SK-N-SH (cell line): ENCODE measurements at regions not wholly inside any gene's neighbourhood (a gene's known extent, or its start where the extent isn't known, plus 50 kb on each side); places are given as distances from the start of the nearest gene placed in this dataset.

Experiments used
- CTCF ChIA-PET: fragments of 300-600, 350-600 bp; formaldehyde crosslinking; extraction: SDS; loops from one replicate; lab custom pipeline; 2021; lab: Yijun Ruan, JAX
- POLR2A ChIA-PET: fragments of 350-600 bp; sonication (Branson Sonifier 250); formaldehyde crosslinking; extraction: SDS; loops from one replicate; lab custom pipeline; 2020; ENCODE audit warnings: antibody characterized with exemption, inconsistent platforms; lab: Yijun Ruan, JAX
- DNase-seq: peaks from one replicate; pipeline ENCODE4 v3.0.0; 2012
- H2AFZ ChIP-seq: fragments of 200-600 bp; sonication (generic); 2 replicates; pipeline ENCODE4 v1.8.1; 2016; ENCODE audit warnings: antibody characterized with exemption, mild to moderate bottlenecking, low read depth
- H3F3A ChIP-seq: fragments of 200-600 bp; sonication (generic); replicated peaks from 2 replicates; pipeline ENCODE3; 2016; ENCODE audit warnings: antibody characterized with exemption, mild to moderate bottlenecking; ENCODE audit not compliant: insufficient read depth
- H3K27ac ChIP-seq, 2 experiments: fragments of 200-500 bp in 1 of 2; fragments of 200-600 bp in 1 of 2; sonication (Bioruptor generic) in 1 of 2; sonication (generic), shearing (Covaris generic) in 1 of 2; 2 replicates each; pipeline versions ENCODE4 v1.5.1 to v1.6.1; 2014 to 2016; ENCODE audit warnings: low read depth in 2 of 2, inconsistent platforms in 1 of 2, low read length in 1 of 2, mild to moderate bottlenecking in 1 of 2, mixed read lengths in 1 of 2
- H3K27me3 ChIP-seq: fragments of 200-600 bp; sonication (generic), shearing (Covaris generic); 2 replicates; pipeline ENCODE4 v1.6.1; 2016; ENCODE audit warnings: mixed run types; ENCODE audit not compliant: insufficient read depth
- H3K36me3 ChIP-seq, 2 experiments: fragments of 200-500 bp in 1 of 2; fragments of 200-600 bp in 1 of 2; sonication (Bioruptor generic) in 1 of 2; sonication (generic) in 1 of 2; replicated peaks in 1 of 2; 2 replicates each; pipeline versions ENCODE3 to v1.5.1; 2014 to 2016; ENCODE audit warnings: low read length in 1 of 2, mild to moderate bottlenecking in 1 of 2; ENCODE audit not compliant: insufficient read depth in 2 of 2, control insufficient read depth in 1 of 2
- H3K4me1 ChIP-seq, 2 experiments: fragments of 200-500 bp in 1 of 2; fragments of 200-600 bp in 1 of 2; sonication (Bioruptor generic) in 1 of 2; sonication (generic), shearing (Covaris generic) in 1 of 2; 2 replicates each; pipeline versions ENCODE4 v1.5.1 to v1.6.1; 2014 to 2016; ENCODE audit warnings: low read depth in 1 of 2, low read length in 1 of 2, mixed run types in 1 of 2; ENCODE audit not compliant: insufficient read depth in 2 of 2, control insufficient read depth in 1 of 2
- H3K4me2 ChIP-seq: fragments of 200-600 bp; sonication (generic), shearing (Covaris generic); 2 replicates; pipeline ENCODE4 v1.6.1; 2017; ENCODE audit warnings: mixed run types
- H3K4me3 ChIP-seq, 2 experiments: fragments of 200-500 bp in 1 of 2; fragments of 200-600 bp in 1 of 2; sonication (Bioruptor generic) in 1 of 2; sonication (generic), shearing (Covaris generic) in 1 of 2; 2 replicates each; pipeline versions ENCODE4 v1.5.1 to v1.8.1; 2014 to 2016; ENCODE audit warnings: low read depth in 2 of 2, inconsistent platforms in 1 of 2, low read length in 1 of 2, mild to moderate bottlenecking in 1 of 2, mixed read lengths in 1 of 2, moderate library complexity in 1 of 2
- H3K79me2 ChIP-seq: fragments of 200-600 bp; sonication (generic); 2 replicates; pipeline ENCODE4 v1.8.1; 2017; ENCODE audit warnings: mild to moderate bottlenecking; ENCODE audit not compliant: insufficient read depth
- H3K9ac ChIP-seq: fragments of 200-600 bp; sonication (generic); 2 replicates; pipeline ENCODE4 v1.6.1; 2017; ENCODE audit warnings: mixed run types
- H3K9me2 ChIP-seq: fragments of 200-600 bp; sonication (generic); 2 replicates; pipeline ENCODE4 v1.6.1; 2017; ENCODE audit warnings: mixed run types
- H3K9me3 ChIP-seq: fragments of 200-600 bp; sonication (generic); 2 replicates; pipeline ENCODE4 v1.6.1; 2017; ENCODE audit warnings: mixed run types, mild to moderate bottlenecking, moderate library complexity
- H4K20me1 ChIP-seq: fragments of 200-600 bp; sonication (generic); 2 replicates; pipeline ENCODE4 v1.6.1; 2017; ENCODE audit warnings: mild to moderate bottlenecking, mixed run types; ENCODE audit not compliant: insufficient read depth
- EP300 ChIP-seq, 2 experiments: IDR thresholded peaks; 2 replicates each; pipeline versions ENCODE4 v1.4.0 to v1.6.1; 2012; ENCODE audit warnings: borderline replicate concordance in 1 of 2, low read depth in 1 of 2, low read length in 1 of 2
- FOSL2 ChIP-seq: IDR thresholded peaks from 2 replicates; pipeline ENCODE4 v1.4.0; 2012; ENCODE audit warnings: low read depth, mild to moderate bottlenecking, moderate library complexity, borderline replicate concordance
- FOXJ3 ChIP-seq: sonication (generic); formaldehyde crosslinking; IDR thresholded peaks from 2 replicates; pipeline ENCODE4 v1.5.1; 2020; ENCODE audit warnings: mild to moderate bottlenecking, missing genetic modification reagents
- FOXM1 ChIP-seq: IDR thresholded peaks from 2 replicates; pipeline ENCODE4 v1.4.0; 2012; ENCODE audit warnings: low read depth, mild to moderate bottlenecking
- GATA2 ChIP-seq: sonication (generic); formaldehyde crosslinking; IDR thresholded peaks from 2 replicates; pipeline ENCODE4 v1.5.0; 2020; ENCODE audit warnings: mild to moderate bottlenecking, missing genetic modification reagents
- MEF2A ChIP-seq: IDR thresholded peaks from 2 replicates; pipeline ENCODE4 v1.4.0; 2012; ENCODE audit warnings: low read depth, borderline replicate concordance
- NFIC ChIP-seq: IDR thresholded peaks from 2 replicates; pipeline ENCODE4 v1.4.0; 2012; ENCODE audit warnings: borderline replicate concordance
- POLR2AphosphoS5 ChIP-seq: IDR thresholded peaks from 2 replicates; pipeline ENCODE4 v1.6.1; 2012; ENCODE audit warnings: low read depth, low read length
- RAD21 ChIP-seq: IDR thresholded peaks from 2 replicates; pipeline ENCODE4 v1.6.1; 2012; ENCODE audit warnings: mild to moderate bottlenecking, low read length
- RCOR1 ChIP-seq: fragments of 150-350 bp; IDR thresholded peaks from 2 replicates; pipeline ENCODE4 v1.6.1; 2017; ENCODE audit warnings: antibody characterized with exemption, low read length
- WGBS: methylation state at CpG from one replicate; pipeline ENCODE4 v1.1.6; 2017; ENCODE audit warnings: low lambda C conversion rate; 5-methylcytosine and 5-hydroxymethylcytosine counted together
- TF ChIP-seq, protein P1 (sequence below): IDR thresholded peaks from 2 replicates; pipeline ENCODE4 v1.6.1; 2012; ENCODE audit warnings: mild to moderate bottlenecking, low read depth, low read length, moderate library complexity
- TF ChIP-seq, protein P2 (sequence below): fragments of 200-600 bp; sonication (generic); IDR thresholded peaks from 2 replicates; pipeline ENCODE4 v1.6.1; 2017; ENCODE audit warnings: antibody characterized with exemption, mild to moderate bottlenecking, moderate library complexity
- TF ChIP-seq, protein P3 (sequence below): fragments of 150-350 bp; IDR thresholded peaks from 2 replicates; pipeline ENCODE4 v1.6.1; 2017; ENCODE audit warnings: antibody characterized with exemption, low read length, low read depth, borderline replicate concordance

- no peaks in the 10 kb centered on the region for H4K20me1 ChIP-seq
- no peak overlapping the region for H2AFZ ChIP-seq
- H3K27me3 ChIP-seq = no peaks in the 10 kb centered on the region
- POLR2A ChIA-PET = no interaction called here
- TF ChIP-seq FOSL2 (no peak), GATA2 (CRISPR knock-in tag) (no peak), FOXJ3 (no peak), EP300 (IDR thresholded peaks at IDR 0.05; ENCODE audit: borderline replicate concordance in 1 of 2, low read depth in 1 of 2, low read length in 1 of 2) (no peak), RCOR1 (no peak)
- TF ChIP-seq, all 33 proteins: peak for 0
- DNase-seq = no peak
- H3K9me2 ChIP-seq = no peaks in the 10 kb centered on the region
- 31% methylated on average over 5 of the region's 5 CpGs for WGBS
- no peaks in the 10 kb centered on the region for H3K9me3 ChIP-seq
- H3F3A ChIP-seq = no peaks in the 10 kb centered on the region
- CTCF ChIA-PET = interaction anchor here (0.6 to 1.2 kb wide), 3 partner anchors 13 to 405 kb away, joined by 3 read pairs; no protein-coding TSS in a partner anchor
- no peaks in the 10 kb centered on the region for H3K4me1 ChIP-seq
- no peak overlapping the region for H3K9ac ChIP-seq
- H3K79me2 ChIP-seq = no peaks in the 10 kb centered on the region
- no peak overlapping the region for H3K4me3 ChIP-seq
- H3K4me2 ChIP-seq = no peak overlapping the region
- no peaks in the 10 kb centered on the region for H3K36me3 ChIP-seq
- H3K27ac ChIP-seq = no peak overlapping the region
Observed at GRCh38 chr18:60593249-60593648, 220.7 kb upstream of the MC4R start.

GRCh38 chr18:60596928-60597327, 224.4 kb upstream of the MC4R start:
- no peak for DNase-seq
- TF ChIP-seq FOXJ3 (no peak), FOXM1 (no peak)
- no peaks in the 10 kb centered on the region; a peak in 1 of 4 replicates for H3K4me1 ChIP-seq
- H3K27me3 ChIP-seq = no peaks in the 10 kb centered on the region
- no peaks in the 10 kb centered on the region for H3F3A ChIP-seq
- WGBS = 30% methylated on average over 3 of the region's 3 CpGs
- no peaks in the 10 kb centered on the region for H3K79me2 ChIP-seq
- no peak overlapping the region for H2AFZ ChIP-seq
- ChIA-PET CTCF (interaction anchor here (0.7 to 1.5 kb wide), 2 partner anchors 601 to 760 kb away, joined by 4 to 5 read pairs; no protein-coding TSS in a partner anchor), POLR2A (no interaction called here)
- no peak overlapping the region for H3K27ac ChIP-seq
- 0 out of 2 replicates have a peak, but pooled peaks cover 5% of the 10 kb centered on the region for H3K9me3 ChIP-seq
- no peaks in the 10 kb centered on the region for H4K20me1 ChIP-seq
- H3K36me3 ChIP-seq = no peaks in the 10 kb centered on the region
- no peaks in the 10 kb centered on the region for H3K9me2 ChIP-seq
- no peak overlapping the region for H3K9ac ChIP-seq
- no peak overlapping the region for H3K4me2 ChIP-seq
- no peak overlapping the region for H3K4me3 ChIP-seq

DNA sequence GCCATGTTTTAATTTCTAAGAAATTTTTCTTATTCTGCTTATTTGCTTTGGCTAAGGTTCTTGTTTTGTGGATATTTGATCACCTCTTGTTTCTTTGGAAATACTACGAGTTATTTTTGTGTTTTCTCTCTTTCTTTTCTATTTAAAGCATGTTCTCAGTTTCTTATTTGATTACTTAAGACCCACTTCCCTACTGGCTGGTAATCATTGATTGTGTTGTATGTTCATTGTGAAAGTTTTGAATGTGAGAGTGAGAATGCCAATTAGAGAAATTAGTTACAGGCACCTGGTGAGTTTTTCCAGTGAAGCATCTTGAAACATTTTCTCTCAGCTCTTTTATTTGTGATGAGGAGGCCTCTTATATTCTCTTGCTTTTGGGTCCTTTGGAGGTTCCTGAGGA, 226.7 kb upstream of the MC4R start:
- Histone ChIP-seq H2AFZ (no peak overlapping the region), H3K79me2 (no peaks in the 10 kb centered on the region), H3K9ac (no peak overlapping the region), H3K4me3 (no peak overlapping the region), H3K9me2 (no peaks in the 10 kb centered on the region), H3K4me1 (no peaks in the 10 kb centered on the region; a peak in 1 of 4 replicates), H3K4me2 (no peak overlapping the region), H3F3A (no peaks in the 10 kb centered on the region), H3K27me3 (no peaks in the 10 kb centered on the region), H4K20me1 (no peaks in the 10 kb centered on the region), H3K9me3 (0 out of 2 replicates have a peak, but pooled peaks cover 5% of the 10 kb centered on the region), H3K36me3 (no peaks in the 10 kb centered on the region), H3K27ac (peak overlapping the region in 1 of 2 experiments; percentile 55; a peak in 2 of 4 replicates)
- no peak for DNase-seq
- WGBS = 37% methylated on average over 1 of the region's 1 CpG
- CTCF ChIA-PET = no interaction called here
- POLR2A ChIA-PET = no interaction called here
- TF ChIP-seq RAD21 (no peak), POLR2AphosphoS5 (no peak), NFIC (no peak), EP300 (IDR thresholded peaks at IDR 0.05; ENCODE audit: borderline replicate concordance in 1 of 2, low read depth in 1 of 2, low read length in 1 of 2) (no peak), MEF2A (no peak)
- TF ChIP-seq, protein P1, sequence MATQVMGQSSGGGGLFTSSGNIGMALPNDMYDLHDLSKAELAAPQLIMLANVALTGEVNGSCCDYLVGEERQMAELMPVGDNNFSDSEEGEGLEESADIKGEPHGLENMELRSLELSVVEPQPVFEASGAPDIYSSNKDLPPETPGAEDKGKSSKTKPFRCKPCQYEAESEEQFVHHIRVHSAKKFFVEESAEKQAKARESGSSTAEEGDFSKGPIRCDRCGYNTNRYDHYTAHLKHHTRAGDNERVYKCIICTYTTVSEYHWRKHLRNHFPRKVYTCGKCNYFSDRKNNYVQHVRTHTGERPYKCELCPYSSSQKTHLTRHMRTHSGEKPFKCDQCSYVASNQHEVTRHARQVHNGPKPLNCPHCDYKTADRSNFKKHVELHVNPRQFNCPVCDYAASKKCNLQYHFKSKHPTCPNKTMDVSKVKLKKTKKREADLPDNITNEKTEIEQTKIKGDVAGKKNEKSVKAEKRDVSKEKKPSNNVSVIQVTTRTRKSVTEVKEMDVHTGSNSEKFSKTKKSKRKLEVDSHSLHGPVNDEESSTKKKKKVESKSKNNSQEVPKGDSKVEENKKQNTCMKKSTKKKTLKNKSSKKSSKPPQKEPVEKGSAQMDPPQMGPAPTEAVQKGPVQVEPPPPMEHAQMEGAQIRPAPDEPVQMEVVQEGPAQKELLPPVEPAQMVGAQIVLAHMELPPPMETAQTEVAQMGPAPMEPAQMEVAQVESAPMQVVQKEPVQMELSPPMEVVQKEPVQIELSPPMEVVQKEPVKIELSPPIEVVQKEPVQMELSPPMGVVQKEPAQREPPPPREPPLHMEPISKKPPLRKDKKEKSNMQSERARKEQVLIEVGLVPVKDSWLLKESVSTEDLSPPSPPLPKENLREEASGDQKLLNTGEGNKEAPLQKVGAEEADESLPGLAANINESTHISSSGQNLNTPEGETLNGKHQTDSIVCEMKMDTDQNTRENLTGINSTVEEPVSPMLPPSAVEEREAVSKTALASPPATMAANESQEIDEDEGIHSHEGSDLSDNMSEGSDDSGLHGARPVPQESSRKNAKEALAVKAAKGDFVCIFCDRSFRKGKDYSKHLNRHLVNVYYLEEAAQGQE = no peak
- TF ChIP-seq, protein P2, sequence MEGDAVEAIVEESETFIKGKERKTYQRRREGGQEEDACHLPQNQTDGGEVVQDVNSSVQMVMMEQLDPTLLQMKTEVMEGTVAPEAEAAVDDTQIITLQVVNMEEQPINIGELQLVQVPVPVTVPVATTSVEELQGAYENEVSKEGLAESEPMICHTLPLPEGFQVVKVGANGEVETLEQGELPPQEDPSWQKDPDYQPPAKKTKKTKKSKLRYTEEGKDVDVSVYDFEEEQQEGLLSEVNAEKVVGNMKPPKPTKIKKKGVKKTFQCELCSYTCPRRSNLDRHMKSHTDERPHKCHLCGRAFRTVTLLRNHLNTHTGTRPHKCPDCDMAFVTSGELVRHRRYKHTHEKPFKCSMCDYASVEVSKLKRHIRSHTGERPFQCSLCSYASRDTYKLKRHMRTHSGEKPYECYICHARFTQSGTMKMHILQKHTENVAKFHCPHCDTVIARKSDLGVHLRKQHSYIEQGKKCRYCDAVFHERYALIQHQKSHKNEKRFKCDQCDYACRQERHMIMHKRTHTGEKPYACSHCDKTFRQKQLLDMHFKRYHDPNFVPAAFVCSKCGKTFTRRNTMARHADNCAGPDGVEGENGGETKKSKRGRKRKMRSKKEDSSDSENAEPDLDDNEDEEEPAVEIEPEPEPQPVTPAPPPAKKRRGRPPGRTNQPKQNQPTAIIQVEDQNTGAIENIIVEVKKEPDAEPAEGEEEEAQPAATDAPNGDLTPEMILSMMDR = no peak
- TF ChIP-seq, protein P3, sequence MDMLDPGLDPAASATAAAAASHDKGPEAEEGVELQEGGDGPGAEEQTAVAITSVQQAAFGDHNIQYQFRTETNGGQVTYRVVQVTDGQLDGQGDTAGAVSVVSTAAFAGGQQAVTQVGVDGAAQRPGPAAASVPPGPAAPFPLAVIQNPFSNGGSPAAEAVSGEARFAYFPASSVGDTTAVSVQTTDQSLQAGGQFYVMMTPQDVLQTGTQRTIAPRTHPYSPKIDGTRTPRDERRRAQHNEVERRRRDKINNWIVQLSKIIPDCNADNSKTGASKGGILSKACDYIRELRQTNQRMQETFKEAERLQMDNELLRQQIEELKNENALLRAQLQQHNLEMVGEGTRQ = no peak
